ENCODE measurements at regions not wholly inside any gene's neighbourhood (a gene's known extent, or its start where the extent isn't known, plus 50 kb on each side); places are given as distances from the start of the nearest gene placed in this dataset.

GRCh38 chr5:74957906-74958305 lies 91.7 kb upstream of the FAM169A start:
- H3K4me1 ChIP-seq, result peaks cover 0 to 13% (median 0%) of the 10 kb centered on the region in 10 experiments; a peak in 5 of 20 replicates
- no peaks in the 10 kb centered on the region for H3K9me3 ChIP-seq (replicated peaks in 1 of 11)
- H3K4me3 ChIP-seq, result no peak overlapping the region
- H3K9ac ChIP-seq, result no peak overlapping the region
- no peaks in the 10 kb centered on the region for H3K27me3 ChIP-seq
- TF ChIP-seq Cebpa-rat (IDR thresholded peaks at IDR 0.05), result no peak
- no peak overlapping the region for H3K27ac ChIP-seq
- H4K20me1 ChIP-seq, result no peaks in the 10 kb centered on the region
- no peak overlapping the region for H3K4me2 ChIP-seq
- H3K36me3 ChIP-seq, result no peaks in the 10 kb centered on the region

GRCh38 chr5:74957029-74957784 lies 91.0 kb upstream of the FAM169A start:
- Histone ChIP-seq H4K20me1 (no peaks in the 10 kb centered on the region), H3K9ac (no peak overlapping the region), H3K36me3 (no peaks in the 10 kb centered on the region), H3K27me3 (no peaks in the 10 kb centered on the region), H3K4me3 (no peak overlapping the region), H3K27ac (no peak overlapping the region), H3K4me2 (no peak overlapping the region), H3K9me3 (replicated peaks in 1 of 11) (no peaks in the 10 kb centered on the region), H3K4me1 (peaks cover 0 to 13% (median 0%) of the 10 kb centered on the region in 10 experiments; a peak in 5 of 20 replicates)
- no peak for TF ChIP-seq Cebpa-rat (IDR thresholded peaks at IDR 0.05)

- Histone ChIP-seq H4K20me1 (no peaks in the 10 kb centered on the region), H3K4me3 (no peak overlapping the region), H3K4me2 (no peak overlapping the region), H3K9ac (no peak overlapping the region), H3K36me3 (no peaks in the 10 kb centered on the region), H3K27me3 (no peaks in the 10 kb centered on the region), H3K9me3 (replicated peaks in 1 of 11) (no peaks in the 10 kb centered on the region), H3K4me1 (peaks cover 0 to 13% (median 0%) of the 10 kb centered on the region in 10 experiments; a peak in 5 of 20 replicates), H3K27ac (no peak overlapping the region)
- TF ChIP-seq Cebpa-rat (IDR thresholded peaks at IDR 0.05), result no peak
Measured at GRCh38 chr5:74956278-74956677, 90.1 kb upstream of the FAM169A start.

- no peak overlapping the region for H3K27ac ChIP-seq
- no peak overlapping the region for H3K4me2 ChIP-seq
- no peaks in the 10 kb centered on the region for H4K20me1 ChIP-seq
- TF ChIP-seq Cebpa-rat (IDR thresholded peaks at IDR 0.05), result no peak
- no peaks in the 10 kb centered on the region for H3K27me3 ChIP-seq
- no peaks in the 10 kb centered on the region for H3K9me3 ChIP-seq (replicated peaks in 1 of 11)
- H3K36me3 ChIP-seq, result no peaks in the 10 kb centered on the region
- no peak overlapping the region for H3K9ac ChIP-seq
- H3K4me3 ChIP-seq, result no peak overlapping the region
- peaks cover 0 to 13% (median 0%) of the 10 kb centered on the region in 10 experiments; a peak in 5 of 20 replicates for H3K4me1 ChIP-seq
Measured at GRCh38 chr5:74954919-74955318, 88.7 kb upstream of the FAM169A start.

GRCh38 chr5:74953937-74954720 lies 87.9 kb upstream of the FAM169A start:
- no peak overlapping the region for H3K4me3 ChIP-seq
- H3K9me3 ChIP-seq (replicated peaks in 1 of 11), result no peaks in the 10 kb centered on the region

GRCh38 chr5:74953554-74953936 lies 87.4 kb upstream of the FAM169A start:
- Histone ChIP-seq H3K4me1 (peaks cover 0 to 13% (median 0%) of the 10 kb centered on the region in 10 experiments; a peak in 5 of 20 replicates), H4K20me1 (no peaks in the 10 kb centered on the region), H3K36me3 (no peaks in the 10 kb centered on the region), H3K9me3 (replicated peaks in 1 of 11) (no peaks in the 10 kb centered on the region), H3K4me2 (peak overlapping the region in 1 of 11 experiments; percentile 23; a peak in 1 of 22 replicates), H3K9ac (no peak overlapping the region), H3K27ac (no peak overlapping the region), H3K4me3 (no peak overlapping the region), H3K27me3 (no peaks in the 10 kb centered on the region)
- TF ChIP-seq Cebpa-rat (IDR thresholded peaks at IDR 0.05), result no peak

More at GRCh38 chr5:74953937-74954720, 87.9 kb upstream of the FAM169A start:
- Histone ChIP-seq H3K4me2 (peak overlapping the region in 3 of 11 experiments; percentile 23 to 41 (median 38); a peak in 5 of 22 replicates), H3K27ac (no peak overlapping the region), H3K4me1 (peaks cover 0 to 13% (median 0%) of the 10 kb centered on the region in 10 experiments; a peak in 5 of 20 replicates), H3K36me3 (no peaks in the 10 kb centered on the region), H3K27me3 (no peaks in the 10 kb centered on the region), H4K20me1 (no peaks in the 10 kb centered on the region), H3K9ac (no peak overlapping the region)
- TF ChIP-seq Cebpa-rat (IDR thresholded peaks at IDR 0.05), result no peak

- Histone ChIP-seq H3K9me3 (replicated peaks in 1 of 11) (no peaks in the 10 kb centered on the region), H3K9ac (no peak overlapping the region), H3K4me3 (no peak overlapping the region), H3K27ac (no peak overlapping the region), H4K20me1 (no peaks in the 10 kb centered on the region), H3K36me3 (no peaks in the 10 kb centered on the region), H3K27me3 (no peaks in the 10 kb centered on the region), H3K4me2 (no peak overlapping the region), H3K4me1 (peaks cover 0 to 13% (median 0%) of the 10 kb centered on the region in 10 experiments; a peak in 5 of 20 replicates)
- no peak for TF ChIP-seq Cebpa-rat (IDR thresholded peaks at IDR 0.05)
Measured at GRCh38 chr5:74952406-74952805, 86.2 kb upstream of the FAM169A start.

GRCh38 chr5:74951865-74952264 lies 85.7 kb upstream of the FAM169A start:
- Histone ChIP-seq H3K27ac (no peak overlapping the region), H3K9ac (no peak overlapping the region), H4K20me1 (no peaks in the 10 kb centered on the region), H3K4me1 (peaks cover 0 to 13% (median 0%) of the 10 kb centered on the region in 10 experiments; a peak in 5 of 20 replicates), H3K4me2 (no peak overlapping the region), H3K4me3 (no peak overlapping the region), H3K27me3 (no peaks in the 10 kb centered on the region), H3K9me3 (replicated peaks in 1 of 11) (no peaks in the 10 kb centered on the region), H3K36me3 (no peaks in the 10 kb centered on the region)
- no peak for TF ChIP-seq Cebpa-rat (IDR thresholded peaks at IDR 0.05)

- no peak overlapping the region for H3K4me3 ChIP-seq
Measured at GRCh38 chr5:74950836-74951515, 84.8 kb upstream of the FAM169A start.

More at GRCh38 chr5:74950836-74951515, 84.8 kb upstream of the FAM169A start:
- Histone ChIP-seq H3K27ac (no peak overlapping the region), H3K4me1 (peaks cover 0 to 13% (median 0%) of the 10 kb centered on the region in 10 experiments; a peak in 5 of 20 replicates), H3K9me3 (replicated peaks in 1 of 11) (no peaks in the 10 kb centered on the region), H3K9ac (no peak overlapping the region), H3K36me3 (no peaks in the 10 kb centered on the region), H3K4me2 (no peak overlapping the region), H4K20me1 (no peaks in the 10 kb centered on the region), H3K27me3 (no peaks in the 10 kb centered on the region)
- TF ChIP-seq Cebpa-rat (IDR thresholded peaks at IDR 0.05), result no peak
